H1 (cell line): ENCODE measurements at regions not wholly inside any gene's neighbourhood (a gene's known extent, or its start where the extent isn't known, plus 50 kb on each side); places are given as distances from the start of the nearest gene placed in this dataset.

Experiments
- CTCF ChIA-PET: fragments of 300-600 bp; sonication (Branson Sonifier 250); formaldehyde crosslinking; loops from one replicate; lab custom pipeline; 2021; ENCODE audit not compliant: partially characterized antibody; lab: Charles Lee
- POLR2A ChIA-PET: fragments of 300-600 bp; sonication (Branson Sonifier 250); formaldehyde crosslinking; loops from one replicate; lab custom pipeline; 2021; ENCODE audit warnings: inconsistent platforms; ENCODE audit not compliant: partially characterized antibody; lab: Charles Lee
- DNase-seq, 2 experiments: peaks; one replicate each; pipeline versions ENCODE4 v3.0.0 to v3.0.0-alpha.2; 2010 to 2022; ENCODE audit warnings: low spot score in 2 of 2, low read depth in 1 of 2, mixed read lengths in 1 of 2
- FAIRE-seq: peaks from 2 replicates; lab custom pipeline; 2011; peaks lifted over from hg19 to GRCh38; lab: Jason Lieb, UNC
- H2AFZ ChIP-seq: 2 replicates; pipeline ENCODE4 v1.8.1; 2012; ENCODE audit warnings: low read length, inconsistent platforms
- H2AK5ac ChIP-seq: 2 replicates; pipeline ENCODE4 v1.6.1; 2013; ENCODE audit warnings: low read depth, low read length
- H2BK120ac ChIP-seq: replicated peaks from 2 replicates; pipeline ENCODE3; 2013; ENCODE audit warnings: low read depth, low read length, inconsistent platforms
- H2BK12ac ChIP-seq: 2 replicates; pipeline ENCODE4 v1.6.1; 2013; ENCODE audit warnings: low read depth, low read length
- H2BK15ac ChIP-seq: 2 replicates; pipeline ENCODE4 v1.6.1; 2013; ENCODE audit warnings: low read length
- H2BK20ac ChIP-seq: 2 replicates; pipeline ENCODE4 v1.6.1; 2013; ENCODE audit warnings: low read length
- H2BK5ac ChIP-seq: 2 replicates; pipeline ENCODE4 v1.6.1; 2013; ENCODE audit warnings: low read depth, low read length
- H3K14ac ChIP-seq: 2 replicates; pipeline ENCODE4 v1.6.1; 2013; ENCODE audit warnings: inconsistent platforms; ENCODE audit not compliant: insufficient read length
- H3K18ac ChIP-seq: 2 replicates; pipeline ENCODE4 v1.6.1; 2013; ENCODE audit warnings: low read length; ENCODE audit errors: extremely low read depth
- H3K23ac ChIP-seq: 2 replicates; pipeline ENCODE4 v1.6.1; 2013; ENCODE audit warnings: inconsistent platforms; ENCODE audit not compliant: insufficient read length
- H3K23me2 ChIP-seq: 2 replicates; pipeline ENCODE4 v1.6.1; 2013; ENCODE audit warnings: low read depth, low read length
- H3K27ac ChIP-seq: 2 replicates; pipeline ENCODE4 v1.6.1; 2011; ENCODE audit warnings: low read depth, low read length, inconsistent platforms
- H3K27me3 ChIP-seq, 4 experiments: replicated peaks in 1 of 4; 1 replicate in 1 of 4; 2 replicates in 3 of 4; pipeline versions ENCODE4 v1.6.1 to v1.8.1; 2011 to 2013; ENCODE audit warnings: low read length in 3 of 4, mild to moderate bottlenecking in 3 of 4, inconsistent platforms in 2 of 4, mixed read lengths in 2 of 4, moderate library complexity in 1 of 4; ENCODE audit not compliant: control insufficient read depth in 3 of 4, insufficient read depth in 3 of 4; ENCODE audit errors: extremely low read depth in 1 of 4
- H3K36me3 ChIP-seq, 4 experiments: 2 replicates each; pipeline versions ENCODE4 v1.6.1 to v1.8.1; 2011 to 2013; ENCODE audit warnings: mild to moderate bottlenecking in 4 of 4, low read length in 3 of 4, moderate library complexity in 2 of 4, control low read depth in 1 of 4, inconsistent platforms in 1 of 4; ENCODE audit not compliant: insufficient read depth in 4 of 4, control insufficient read depth in 2 of 4
- H3K4ac ChIP-seq: replicated peaks from 2 replicates; pipeline ENCODE3; 2013; ENCODE audit warnings: low read length, low read depth, mixed read lengths, inconsistent platforms; ENCODE audit not compliant: insufficient read length
- H3K4me1 ChIP-seq, 4 experiments: replicated peaks in 1 of 4; 1 replicate in 1 of 4; 2 replicates in 3 of 4; pipeline versions ENCODE4 v1.6.1 to v1.8.1; 2011 to 2013; ENCODE audit warnings: low read length in 3 of 4, inconsistent platforms in 2 of 4, mixed read lengths in 1 of 4; ENCODE audit not compliant: insufficient read depth in 4 of 4, control insufficient read depth in 3 of 4
- H3K4me2 ChIP-seq, 2 experiments: 2 replicates each; pipeline versions ENCODE4 v1.6.1 to v1.8.1; 2011 to 2013; ENCODE audit warnings: low read depth in 2 of 2, low read length in 2 of 2, control low read depth in 1 of 2, inconsistent platforms in 1 of 2, mild to moderate bottlenecking in 1 of 2; ENCODE audit not compliant: insufficient read depth in 1 of 2
- H3K4me3 ChIP-seq, 4 experiments: fragments of 200-600, 300-600 bp in 1 of 4; sonication (generic), shearing (Covaris generic), sonication (Bioruptor Twin) in 1 of 4; 2 replicates each; pipeline versions ENCODE4 v1.5.1 to v1.8.1; 2011 to 2016; ENCODE audit warnings: low read length in 4 of 4, low read depth in 3 of 4, control low read depth in 2 of 4, inconsistent platforms in 2 of 4, mild to moderate bottlenecking in 2 of 4, mixed read lengths in 1 of 4, moderate library complexity in 1 of 4; ENCODE audit not compliant: insufficient read depth in 2 of 4; ENCODE audit errors: extremely low read depth in 1 of 4
- H3K56ac ChIP-seq: replicated peaks from 2 replicates; pipeline ENCODE3; 2013; ENCODE audit warnings: low read depth, mild to moderate bottlenecking, mixed read lengths, low read length, inconsistent platforms; ENCODE audit not compliant: insufficient read length
- H3K79me1 ChIP-seq: 2 replicates; pipeline ENCODE4 v1.6.1; 2013; ENCODE audit warnings: low read depth, low read length, control low read depth
- H3K79me2 ChIP-seq, 2 experiments: 2 replicates each; pipeline versions ENCODE4 v1.6.1 to v1.8.1; 2012 to 2013; ENCODE audit warnings: low read length in 2 of 2, mild to moderate bottlenecking in 2 of 2, inconsistent platforms in 1 of 2; ENCODE audit not compliant: insufficient read depth in 2 of 2, control insufficient read depth in 1 of 2
- H3K9ac ChIP-seq, 4 experiments: replicated peaks in 1 of 4; 1 replicate in 1 of 4; 2 replicates in 3 of 4; pipeline versions ENCODE4 v1.6.1 to v1.8.1; 2011 to 2013; ENCODE audit warnings: low read depth in 3 of 4, low read length in 3 of 4, control low read depth in 2 of 4, mild to moderate bottlenecking in 2 of 4, moderate library complexity in 2 of 4, inconsistent platforms in 1 of 4; ENCODE audit errors: extremely low read depth in 1 of 4
- H3K9me3 ChIP-seq, 2 experiments: 2 replicates each; pipeline versions ENCODE4 v1.6.1 to v1.8.1; 2012 to 2013; ENCODE audit warnings: mild to moderate bottlenecking in 2 of 2, moderate library complexity in 2 of 2, control low read depth in 1 of 2, inconsistent platforms in 1 of 2, low read depth in 1 of 2, low read length in 1 of 2, mixed read lengths in 1 of 2; ENCODE audit not compliant: insufficient read depth in 2 of 2
- H4K20me1 ChIP-seq, 2 experiments: replicated peaks in 1 of 2; 2 replicates each; pipeline versions ENCODE3 to v1.8.1; 2011 to 2013; ENCODE audit warnings: inconsistent platforms in 2 of 2, low read length in 2 of 2, mild to moderate bottlenecking in 1 of 2; ENCODE audit not compliant: insufficient read depth in 2 of 2, control insufficient read depth in 1 of 2
- H4K5ac ChIP-seq: 2 replicates; pipeline ENCODE4 v1.6.1; 2013; ENCODE audit warnings: low read length, low read depth, mixed read lengths, inconsistent platforms; ENCODE audit not compliant: insufficient read length
- H4K8ac ChIP-seq: 2 replicates; pipeline ENCODE4 v1.8.0; 2013; ENCODE audit warnings: mild to moderate bottlenecking, moderate library complexity, low read length, inconsistent platforms; ENCODE audit not compliant: insufficient read depth; ENCODE audit errors: extremely low read depth
- H4K91ac ChIP-seq: replicated peaks from 2 replicates; pipeline ENCODE3; 2013; ENCODE audit warnings: low read length, mixed read lengths, inconsistent platforms; ENCODE audit not compliant: insufficient read length
- CREB1 ChIP-seq: IDR thresholded peaks from 2 replicates; pipeline ENCODE4 v1.6.1; 2012; ENCODE audit warnings: inconsistent platforms
- E2F6 ChIP-seq: IDR thresholded peaks from 2 replicates; pipeline ENCODE4 v1.6.1; 2012; ENCODE audit warnings: inconsistent platforms
- EGR1 ChIP-seq: IDR thresholded peaks from 2 replicates; pipeline ENCODE4 v1.6.1; 2011; ENCODE audit warnings: low read depth, low read length, borderline replicate concordance
- GTF2F1 ChIP-seq: IDR thresholded peaks from 2 replicates; pipeline ENCODE4 v1.6.1; 2012; ENCODE audit warnings: low read depth, low read length, improper control_type of control experiment, borderline replicate concordance
- JUND ChIP-seq: IDR thresholded peaks from 2 replicates; pipeline ENCODE4 v1.6.1; 2011; ENCODE audit warnings: mild to moderate bottlenecking, improper control_type of control experiment, low read length
- NRF1 ChIP-seq: IDR thresholded peaks from 2 replicates; pipeline ENCODE4 v1.6.1; 2011; ENCODE audit warnings: mild to moderate bottlenecking, low read depth, low read length, improper control_type of control experiment
- PHF8 ChIP-seq: fragments of 200-600 bp; sonication (generic); conservative IDR thresholded peaks from 2 replicates; pipeline ENCODE4 v1.7.1; 2012; ENCODE audit warnings: low read depth, mild to moderate bottlenecking, inconsistent platforms, low read length, moderate library complexity
- RFX5 ChIP-seq: IDR thresholded peaks from 2 replicates; pipeline ENCODE4 v1.6.1; 2011; ENCODE audit warnings: low read depth, low read length, improper control_type of control experiment, borderline replicate concordance
- SAP30 ChIP-seq: fragments of 300-600 bp; sonication (generic); IDR thresholded peaks from 2 replicates; pipeline ENCODE4 v1.7.1; 2012; ENCODE audit warnings: low read length, moderate library complexity, mild to moderate bottlenecking, inconsistent platforms; ENCODE audit not compliant: insufficient read depth, insufficient replicate concordance
- TAF1 ChIP-seq: IDR thresholded peaks from 2 replicates; pipeline ENCODE4 v1.6.1; 2011; ENCODE audit warnings: mild to moderate bottlenecking, low read depth, low read length
- TAF7 ChIP-seq: optimal IDR thresholded peaks from 2 replicates; pipeline ENCODE3; 2011; ENCODE audit warnings: low read depth, mild to moderate bottlenecking, inconsistent platforms, low read length, moderate library complexity, borderline replicate concordance
- USF2 ChIP-seq: IDR thresholded peaks from 2 replicates; pipeline ENCODE4 v1.6.1; 2011; ENCODE audit warnings: low read length, improper control_type of control experiment
- ZNF274 ChIP-seq: IDR thresholded peaks from 2 replicates; pipeline ENCODE4 v1.7.0; 2012; ENCODE audit warnings: low read length, borderline replicate concordance; ENCODE audit errors: extremely low read depth
- WGBS, 2 experiments: shearing (Covaris generic) in 1 of 2; methylation state at CpG; one replicate each; pipeline versions ENCODE4 v1.1.6 to v1.1.7; 2013 to 2015; ENCODE audit warnings: low lambda C conversion rate in 2 of 2, mixed read lengths in 2 of 2, inconsistent platforms in 1 of 2, low coverage in 1 of 2, missing lambda C conversion rate in 1 of 2; ENCODE audit not compliant: insufficient replicate concordance in 2 of 2, insufficient coverage in 1 of 2, insufficient read length in 1 of 2; ENCODE audit errors: extremely low coverage in 1 of 2, missing lambda C conversion rate in 1 of 2; 5-methylcytosine and 5-hydroxymethylcytosine counted together

- H3K4ac ChIP-seq: no peak overlapping the region
- FAIRE-seq: no peak
- TF ChIP-seq USF2 (no peak), CREB1 (no peak), EGR1 (no peak), TAF1 (no peak), SAP30 (no peak), GTF2F1 (no peak), TAF7 (no peak), RFX5 (no peak), E2F6 (no peak), JUND (no peak), NRF1 (no peak), PHF8 (no peak), ZNF274 (no peak)
These were observed 595.8 kb upstream of the EEF2KMT start for GRCh38 chr16:5693426-5693825.

More at GRCh38 chr16:5693426-5693825, 595.8 kb upstream of the EEF2KMT start:
- Histone ChIP-seq H3K79me1 (no peaks in the 10 kb centered on the region), H3K4me1 (no peaks in the 10 kb centered on the region), H2BK12ac (no peak overlapping the region), H3K9ac (no peak overlapping the region; a peak in 1 of 7 replicates), H3K18ac (no peak overlapping the region), H3K4me2 (no peak overlapping the region), H3K23ac (no peak overlapping the region), H3K9me3 (no peaks in the 10 kb centered on the region), H2BK15ac (no peak overlapping the region), H4K5ac (no peak overlapping the region), H3K56ac (no peak overlapping the region), H3K27ac (no peak overlapping the region), H4K20me1 (no peaks in the 10 kb centered on the region), H3K36me3 (no peaks in the 10 kb centered on the region), H3K79me2 (no peaks in the 10 kb centered on the region), H2BK20ac (no peak overlapping the region), H3K14ac (no peak overlapping the region), H2AFZ (no peak overlapping the region), H3K23me2 (no peaks in the 10 kb centered on the region; the same call in 1 of the 2 replicates), H2AK5ac (no peak overlapping the region), H4K91ac (no peak overlapping the region), H2BK120ac (no peak overlapping the region), H4K8ac (no peak overlapping the region), H2BK5ac (no peak overlapping the region), H3K27me3 (no peaks in the 10 kb centered on the region), H3K4me3 (no peak overlapping the region)
- 97% methylated on average over 3 of the region's 3 CpGs; no CpG with 5 or more reads in 1 of the 2 experiments for WGBS, 2 experiments
- ChIA-PET POLR2A (no interaction called here), CTCF (interaction anchor here (1.5 kb wide), 1 partner anchor 10 kb away, joined by 4 read pairs; no protein-coding TSS in a partner anchor)
- no peak for DNase-seq
